ENCODE measurements at regions not wholly inside any gene's neighbourhood (a gene's known extent, or its start where the extent isn't known, plus 50 kb on each side); places are given as distances from the start of the nearest gene placed in this dataset.

DNA sequence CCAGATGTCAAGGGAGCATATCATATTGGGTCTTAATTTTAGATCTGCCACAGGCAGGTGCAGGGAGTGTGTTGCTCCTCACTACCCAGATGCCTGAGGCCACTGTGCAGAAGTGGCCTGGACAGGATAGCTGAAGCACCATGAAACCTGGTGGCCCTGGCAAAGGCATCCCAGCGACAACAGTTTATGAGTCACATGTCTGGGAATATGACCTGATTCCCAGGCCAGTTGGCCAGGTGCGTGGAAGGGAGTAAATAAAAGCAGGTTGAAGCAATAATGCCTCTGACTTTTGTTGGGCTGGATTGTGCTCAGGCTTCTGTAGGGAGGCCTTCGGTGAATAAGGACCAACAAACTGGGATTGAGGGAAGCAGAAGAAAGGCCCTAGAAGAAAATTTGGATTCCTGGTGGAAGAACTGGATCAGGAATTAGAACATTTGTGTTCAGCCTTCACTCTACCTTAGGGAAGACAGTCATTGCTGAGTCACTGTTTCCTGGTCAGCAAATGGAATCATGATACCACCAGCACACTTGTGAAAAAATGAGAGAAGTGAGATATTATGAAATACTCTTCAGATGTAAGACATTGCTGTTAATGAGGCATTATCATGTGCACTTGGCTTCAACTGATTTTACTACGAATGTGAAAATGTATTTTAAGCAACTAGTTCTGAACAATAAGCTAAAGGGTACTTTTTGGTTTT lies 78.4 kb upstream of the ZNF516 start:
- Histone ChIP-seq H3K4me3 (no peak overlapping the region), H3K36me3 (no peaks in the 10 kb centered on the region), H3K9me3 (no peaks in the 10 kb centered on the region), H3K27ac (no peak overlapping the region), H3K4me1 (no peaks in the 10 kb centered on the region), H3K27me3 (peaks cover 0 to 1% of the 10 kb centered on the region in 2 donors)
- intact Hi-C loops (cut with DNase I; ENCODE audit: low total_unique reads): no loop called here
- no peak for DNase-seq
- no peak for TF ChIP-seq CTCF (IDR thresholded peaks at IDR 0.05)

GRCh38 chr18:76572518-76573247 lies 77.6 kb upstream of the ZNF516 start:
- no peak overlapping the region for H3K4me3 ChIP-seq
- H3K4me1 ChIP-seq: no peaks in the 10 kb centered on the region
- DNase-seq: no peak
- H3K27ac ChIP-seq: no peak overlapping the region
- TF ChIP-seq CTCF (IDR thresholded peaks at IDR 0.05): no peak
- no peaks in the 10 kb centered on the region for H3K27me3 ChIP-seq
- intact Hi-C loops (cut with DNase I; ENCODE audit: low total_unique reads): no loop called here
- no peaks in the 10 kb centered on the region for H3K36me3 ChIP-seq
- no peaks in the 10 kb centered on the region for H3K9me3 ChIP-seq

DNA sequence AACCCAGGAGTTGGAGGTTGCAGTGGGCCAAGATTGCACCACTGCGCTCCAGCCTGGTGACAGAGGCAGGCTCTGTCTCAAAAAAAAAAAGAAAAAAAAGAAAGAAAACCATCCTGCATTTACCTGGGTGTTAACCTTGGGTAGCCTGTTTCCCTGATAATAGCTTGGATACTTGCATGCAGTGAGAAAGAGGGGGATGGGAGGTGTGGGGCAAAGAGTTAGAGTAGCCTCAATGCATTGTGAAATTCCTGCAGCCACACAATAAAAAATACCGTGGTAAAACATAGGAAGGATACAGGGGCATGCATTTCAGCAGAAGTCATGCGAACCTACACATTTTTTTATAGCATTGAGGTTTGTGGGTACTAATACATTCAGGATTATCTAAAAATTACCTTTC lies 76.6 kb upstream of the ZNF516 start:
- no peak overlapping the region for H3K4me3 ChIP-seq
- no peak for TF ChIP-seq CTCF (IDR thresholded peaks at IDR 0.05)
- no peaks in the 10 kb centered on the region for H3K36me3 ChIP-seq
- no peaks in the 10 kb centered on the region for H3K9me3 ChIP-seq
- intact Hi-C loops (cut with DNase I; ENCODE audit: low total_unique reads): no loop called here
- H3K27me3 ChIP-seq: no peaks in the 10 kb centered on the region
- H3K27ac ChIP-seq: no peak overlapping the region
- no peak for DNase-seq
- no peaks in the 10 kb centered on the region for H3K4me1 ChIP-seq

- Histone ChIP-seq H3K27me3 (no peaks in the 10 kb centered on the region), H3K27ac (no peak overlapping the region), H3K9me3 (no peaks in the 10 kb centered on the region), H3K4me3 (no peak overlapping the region), H3K4me1 (peaks cover 0 to 6% (median 2%) of the 10 kb centered on the region in 4 donors), H3K36me3 (no peaks in the 10 kb centered on the region)
- no peak for DNase-seq
- intact Hi-C loops (cut with DNase I; ENCODE audit: low total_unique reads): no loop called here
- no peak for TF ChIP-seq CTCF (IDR thresholded peaks at IDR 0.05)
Measured at GRCh38 chr18:76570856-76571255, 75.8 kb upstream of the ZNF516 start.

DNA sequence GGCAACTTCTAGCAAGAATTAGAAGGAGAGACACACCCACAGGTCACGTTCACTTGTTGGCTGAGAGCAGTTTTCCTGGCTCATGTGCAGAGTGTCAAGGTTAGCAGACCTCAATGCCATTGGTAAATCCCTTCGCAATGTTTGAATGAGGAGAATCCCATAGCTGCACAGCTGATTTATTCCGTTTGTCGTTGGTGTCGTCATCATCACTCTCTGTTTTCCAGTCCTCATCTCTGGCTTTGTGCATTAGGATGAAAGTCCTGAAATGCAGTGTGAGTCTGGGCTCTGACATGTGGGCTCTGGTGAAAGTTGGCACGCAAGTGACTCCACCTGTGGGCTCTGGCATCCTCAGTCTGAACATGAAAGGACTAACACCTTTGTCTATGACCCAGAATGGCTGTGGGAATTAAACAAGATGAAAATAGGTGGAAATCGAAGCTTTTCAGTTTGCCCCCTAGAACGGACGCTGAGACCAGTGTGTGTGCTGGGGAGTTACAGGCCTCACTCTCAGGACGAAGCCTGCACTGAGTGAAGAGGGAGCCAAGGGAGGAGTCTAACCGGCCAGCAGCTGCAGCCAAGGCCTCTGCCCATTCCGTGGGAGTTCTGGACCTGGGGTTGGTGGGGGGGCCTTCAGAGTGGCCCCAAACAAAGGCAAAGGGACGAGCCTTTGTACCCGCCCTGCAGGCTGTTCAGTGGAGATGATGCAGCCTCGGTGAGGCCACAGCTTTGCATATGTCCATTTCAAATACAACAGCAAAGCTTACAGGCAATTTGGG lies 74.8 kb upstream of the ZNF516 start:
- intact Hi-C loops (cut with DNase I; ENCODE audit: low total_unique reads): no loop called here
- no peak overlapping the region for H3K4me3 ChIP-seq
- no peaks in the 10 kb centered on the region for H3K9me3 ChIP-seq
- TF ChIP-seq CTCF (IDR thresholded peaks at IDR 0.05): no peak
- no peak overlapping the region for H3K27ac ChIP-seq
- no peak for DNase-seq
- peaks cover 0 to 15% (median 5%) of the 10 kb centered on the region in 4 donors for H3K4me1 ChIP-seq
- H3K27me3 ChIP-seq: no peaks in the 10 kb centered on the region
- H3K36me3 ChIP-seq: no peaks in the 10 kb centered on the region

Measured in tibial artery (tissue), 4 donors.